Fibroblast of mammary gland (primary cell): ENCODE measurements at regions not wholly inside any gene's neighbourhood (a gene's known extent, or its start where the extent isn't known, plus 50 kb on each side); places are given as distances from the start of the nearest gene placed in this dataset.
"Not testable (repeated sequence)": the region's sequence is repeated elsewhere in the genome, so short reads cannot be mapped to it uniquely, and the experiment has no call there.

Experiments
- DNase-seq: peaks from one replicate; pipeline ENCODE4 v3.0.0-alpha.2; 2010; ENCODE audit warnings: low read depth
- H3K4me3 ChIP-seq: 2 replicates; pipeline ENCODE4 v1.5.1; 2011; ENCODE audit warnings: low read depth, mild to moderate bottlenecking, low read length, moderate library complexity; ENCODE audit not compliant: control insufficient read depth
- CTCF ChIP-seq: conservative IDR thresholded peaks from 2 replicates; pipeline ENCODE4 v1.5.1; 2011; ENCODE audit warnings: low read depth, low read length, inconsistent platforms; ENCODE audit not compliant: control insufficient read depth, insufficient read depth

GRCh38 chr16:47873434-47873833, 282.4 kb downstream of the ABCC12 start:
- TF ChIP-seq CTCF: peak; percentile 33
- peak; percentile 5 for DNase-seq
- H3K4me3 ChIP-seq: no peak overlapping the region

- no peak for DNase-seq
- no peak overlapping the region for H3K4me3 ChIP-seq
- TF ChIP-seq CTCF: no peak
These were observed 283.6 kb downstream of the ABCC12 start for GRCh38 chr16:47872225-47872624.

GRCh38 chr16:47866423-47866822, 289.4 kb downstream of the ABCC12 start:
- no peak overlapping the region for H3K4me3 ChIP-seq
- no peak for TF ChIP-seq CTCF
- no peak for DNase-seq

GRCh38 chr16:47865337-47865855, 290.4 kb downstream of the ABCC12 start:
- DNase-seq: no peak
- no peak overlapping the region for H3K4me3 ChIP-seq
- TF ChIP-seq CTCF: no peak

- DNase-seq: not testable (repeated sequence)
These were observed 291.5 kb downstream of the ABCC12 start for GRCh38 chr16:47864262-47864661.

GRCh38 chr16:47861999-47862398, 293.8 kb downstream of the ABCC12 start:
- TF ChIP-seq CTCF: no peak
- no peak for DNase-seq
- H3K4me3 ChIP-seq: no peak overlapping the region

More at GRCh38 chr16:47864262-47864661, 291.5 kb downstream of the ABCC12 start:
- H3K4me3 ChIP-seq: not testable (repeated sequence)

GRCh38 chr16:47858333-47858982, 297.3 kb downstream of the ABCC12 start:
- no peak for DNase-seq
- no peak overlapping the region for H3K4me3 ChIP-seq
- TF ChIP-seq CTCF: no peak
